HEK293T (cell line): ENCODE measurements at regions not wholly inside any gene's neighbourhood (a gene's known extent, or its start where the extent isn't known, plus 50 kb on each side); places are given as distances from the start of the nearest gene placed in this dataset.

Experiments
- CTCF ChIA-PET: fragments of 350-600 bp; formaldehyde crosslinking; extraction: SDS; loops from one replicate; lab custom pipeline; 2021; ENCODE audit warnings: antibody characterized with exemption, inconsistent platforms; lab: Yijun Ruan, JAX
- POLR2A ChIA-PET: fragments of 350-600 bp; formaldehyde crosslinking; extraction: SDS; loops from one replicate; lab custom pipeline; 2020; ENCODE audit warnings: antibody characterized with exemption, inconsistent platforms; lab: Yijun Ruan, JAX
- DNase-seq: peaks from one replicate; pipeline ENCODE4 v3.0.0; 2012; ENCODE audit warnings: mixed read lengths; ENCODE audit errors: extremely low spot score
- ARNT ChIP-seq: fragments of 450-650 bp; IDR thresholded peaks from 2 replicates; pipeline ENCODE4 v1.6.1; 2017; ENCODE audit warnings: mild to moderate bottlenecking
- BHLHE40 ChIP-seq: fragments of 450-650 bp; IDR thresholded peaks from 2 replicates; pipeline ENCODE4 v1.6.1; 2016; ENCODE audit warnings: mild to moderate bottlenecking, moderate library complexity, borderline replicate concordance
- CTBP1 ChIP-seq: fragments of 450-650 bp; IDR thresholded peaks from 2 replicates; pipeline ENCODE4 v1.6.1; 2016; ENCODE audit warnings: borderline replicate concordance
- ELF4 ChIP-seq: fragments of 450-650 bp; IDR thresholded peaks from 2 replicates; pipeline ENCODE4 v1.6.1; 2017; ENCODE audit warnings: antibody characterized with exemption
- FOXA1 ChIP-seq: fragments of 450-650 bp; IDR thresholded peaks from 2 replicates; pipeline ENCODE4 v1.6.1; 2016; ENCODE audit warnings: mild to moderate bottlenecking
- FOXK2 ChIP-seq: fragments of 450-650 bp; IDR thresholded peaks from 2 replicates; pipeline ENCODE4 v1.6.1; 2016; ENCODE audit warnings: mild to moderate bottlenecking
- FOXM1 ChIP-seq: fragments of 450-650 bp; IDR thresholded peaks from 2 replicates; pipeline ENCODE4 v1.6.1; 2017; ENCODE audit warnings: mild to moderate bottlenecking, borderline replicate concordance
- HDGF ChIP-seq: fragments of 450-650 bp; IDR thresholded peaks from 2 replicates; pipeline ENCODE4 v1.6.1; 2017; ENCODE audit warnings: antibody characterized with exemption, borderline replicate concordance
- L3MBTL2 ChIP-seq: fragments of 450-650 bp; conservative IDR thresholded peaks from 2 replicates; pipeline ENCODE4 v1.6.1; 2016; ENCODE audit warnings: mild to moderate bottlenecking
- LEF1 ChIP-seq: fragments of 450-650 bp; IDR thresholded peaks from 2 replicates; pipeline ENCODE4 v1.6.1; 2017; ENCODE audit warnings: mild to moderate bottlenecking, borderline replicate concordance
- NFRKB ChIP-seq: fragments of 450-650 bp; IDR thresholded peaks from 2 replicates; pipeline ENCODE4 v1.6.1; 2016; ENCODE audit warnings: mild to moderate bottlenecking, moderate library complexity
- SP1 ChIP-seq: fragments of 450-650 bp; IDR thresholded peaks from 2 replicates; pipeline ENCODE4 v1.6.1; 2017
- SUZ12 ChIP-seq: fragments of 450-650 bp; IDR thresholded peaks from 2 replicates; pipeline ENCODE4 v1.6.1; 2016; ENCODE audit warnings: mild to moderate bottlenecking
- TARDBP ChIP-seq: fragments of 450-650 bp; IDR thresholded peaks from 2 replicates; pipeline ENCODE4 v1.6.1; 2016
- ZNF384 ChIP-seq: fragments of 450-650 bp; IDR thresholded peaks from 2 replicates; pipeline ENCODE4 v1.6.1; 2016
- TF ChIP-seq, protein P1 (sequence below): fragments of 450-650 bp; IDR thresholded peaks from 2 replicates; pipeline ENCODE4 v1.6.1; 2016

DNA sequence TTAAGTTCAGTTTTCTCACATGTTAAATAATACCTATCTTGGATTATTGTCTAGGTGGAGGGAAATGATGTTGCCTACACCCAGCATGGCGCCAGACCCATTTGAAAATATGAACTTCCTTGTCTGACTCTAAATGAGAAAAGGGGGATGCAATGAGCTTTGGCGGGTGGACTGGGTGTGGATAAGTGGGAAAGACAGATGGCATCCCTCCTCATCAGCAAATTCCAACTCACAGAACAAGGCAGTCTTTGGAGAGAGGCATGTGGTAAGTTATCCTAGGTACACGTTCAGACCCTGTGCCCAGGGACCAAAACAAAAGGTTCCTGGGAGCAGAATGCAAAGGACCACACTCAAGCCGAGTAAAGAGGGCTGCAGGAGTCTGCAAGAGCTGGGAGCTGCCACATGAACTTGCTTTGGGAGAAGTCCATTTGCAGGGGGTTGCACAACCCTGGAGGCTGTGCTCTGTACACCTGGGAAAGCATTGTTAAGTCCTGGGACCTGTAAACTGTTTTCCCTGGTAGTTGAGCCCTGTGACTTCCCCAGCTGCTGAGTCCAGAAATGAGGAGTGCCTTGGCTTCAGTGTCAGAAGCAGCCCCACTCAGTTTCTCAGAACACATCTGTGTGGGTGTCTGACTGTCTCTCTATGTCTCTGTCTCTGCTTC is 102.3 kb upstream of the TPM1 start:
- ChIA-PET POLR2A (interaction anchor here (1.2 kb wide), 1 partner anchor 23 kb away, joined by 3 read pairs; no protein-coding TSS in a partner anchor), CTCF (interaction anchor here (1.2 kb wide), 1 partner anchor 11 kb away, joined by 4 read pairs; no protein-coding TSS in a partner anchor)
- DNase-seq, result no peak
- TF ChIP-seq TARDBP (no peak), FOXM1 (no peak), FOXA1 (no peak), HDGF (no peak), L3MBTL2 (no peak), ARNT (no peak), NFRKB (no peak), ELF4 (no peak), FOXK2 (no peak), ZNF384 (no peak), SP1 (no peak), BHLHE40 (no peak), LEF1 (no peak), CTBP1 (no peak), SUZ12 (no peak)
- TF ChIP-seq, protein P1, sequence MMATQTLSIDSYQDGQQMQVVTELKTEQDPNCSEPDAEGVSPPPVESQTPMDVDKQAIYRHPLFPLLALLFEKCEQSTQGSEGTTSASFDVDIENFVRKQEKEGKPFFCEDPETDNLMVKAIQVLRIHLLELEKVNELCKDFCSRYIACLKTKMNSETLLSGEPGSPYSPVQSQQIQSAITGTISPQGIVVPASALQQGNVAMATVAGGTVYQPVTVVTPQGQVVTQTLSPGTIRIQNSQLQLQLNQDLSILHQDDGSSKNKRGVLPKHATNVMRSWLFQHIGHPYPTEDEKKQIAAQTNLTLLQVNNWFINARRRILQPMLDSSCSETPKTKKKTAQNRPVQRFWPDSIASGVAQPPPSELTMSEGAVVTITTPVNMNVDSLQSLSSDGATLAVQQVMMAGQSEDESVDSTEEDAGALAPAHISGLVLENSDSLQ, result no peak

DNA sequence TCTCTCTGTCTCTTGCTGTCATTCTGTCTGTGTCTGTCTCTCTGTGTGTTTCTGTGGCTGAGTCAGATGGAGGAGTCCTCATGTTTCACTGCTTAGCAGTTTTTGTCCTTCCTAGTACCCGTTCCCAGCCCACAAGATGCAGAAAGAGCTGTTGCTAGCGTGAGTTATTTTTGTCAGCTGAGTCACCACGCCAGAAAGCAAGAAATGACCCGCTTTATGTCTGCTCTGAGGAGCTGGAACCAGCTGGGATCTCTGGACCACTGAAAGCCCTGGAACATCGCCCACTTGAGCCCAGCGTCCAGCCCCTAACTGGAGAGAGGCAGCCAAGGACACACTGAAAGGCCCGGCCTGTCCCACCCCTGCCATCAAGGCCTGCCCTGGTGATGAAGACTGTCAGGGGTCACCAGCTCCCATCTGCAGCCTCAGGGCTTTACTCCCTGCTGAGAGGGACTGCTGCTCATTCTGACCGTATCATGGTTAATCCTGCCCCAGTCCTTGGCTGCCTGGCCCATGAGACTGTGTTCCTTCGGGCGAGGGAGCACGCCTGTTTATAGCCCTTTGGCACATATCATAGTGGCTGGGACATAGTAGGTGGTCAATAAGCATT is 101.7 kb upstream of the TPM1 start:
- DNase-seq, result no peak
- ChIA-PET POLR2A (interaction anchor here (1.2 kb wide), 1 partner anchor 23 kb away, joined by 3 read pairs; no protein-coding TSS in a partner anchor), CTCF (interaction anchor here (1.2 kb wide), 1 partner anchor 12 kb away, joined by 4 read pairs; no protein-coding TSS in a partner anchor)
- TF ChIP-seq ELF4 (no peak), NFRKB (no peak), FOXA1 (no peak), TARDBP (no peak), SUZ12 (no peak), FOXM1 (no peak), FOXK2 (no peak), ARNT (no peak), SP1 (no peak), L3MBTL2 (no peak), HDGF (no peak), ZNF384 (no peak), LEF1 (no peak)

DNA sequence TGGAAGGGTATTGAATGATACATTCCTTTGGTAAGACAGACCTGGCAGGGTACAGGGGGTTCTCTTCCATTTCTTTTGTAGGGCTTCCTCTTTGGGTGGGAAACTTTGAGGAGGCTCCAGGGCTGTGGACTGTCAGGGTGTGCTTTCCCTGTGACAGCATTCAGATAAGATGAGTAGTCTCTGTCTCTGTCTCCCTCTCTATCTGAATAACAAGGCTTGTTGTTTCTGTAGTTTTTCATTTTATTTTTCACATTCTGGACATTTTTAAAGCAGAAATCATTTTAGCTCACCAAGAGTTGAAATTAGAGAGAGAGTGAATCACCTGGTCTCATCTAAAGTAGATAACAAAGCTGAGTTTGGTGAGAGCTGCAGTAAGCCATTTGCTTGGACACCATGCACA is 100.8 kb upstream of the TPM1 start:
- POLR2A ChIA-PET, result no interaction called here

DNA sequence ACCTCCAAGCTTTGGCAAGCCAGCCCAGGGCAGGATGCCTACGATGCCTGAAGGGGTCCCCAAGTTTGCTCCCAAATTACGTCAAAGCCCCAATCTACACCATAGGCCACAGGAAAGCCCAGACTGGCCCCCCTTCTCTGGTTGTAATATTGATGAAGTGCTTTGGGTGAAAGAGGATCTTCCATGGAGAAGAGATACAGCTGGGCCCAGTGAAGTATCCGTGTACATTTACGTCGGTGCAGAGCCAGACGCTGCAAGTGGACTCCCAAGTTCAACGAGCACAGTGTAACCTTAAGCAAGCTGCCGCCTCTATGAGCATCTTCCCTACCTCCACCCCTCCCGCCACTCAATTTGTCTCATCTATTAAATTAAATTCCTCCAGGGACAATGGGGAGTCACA is 100.1 kb upstream of the TPM1 start:
- ChIA-PET CTCF (no interaction called here), POLR2A (no interaction called here)
- TF ChIP-seq ZNF384 (no peak), FOXK2 (no peak), L3MBTL2 (no peak), CTBP1 (no peak), FOXM1 (no peak), LEF1 (no peak), NFRKB (no peak), SUZ12 (no peak), HDGF (no peak), FOXA1 (no peak), ARNT (no peak), ELF4 (no peak), SP1 (no peak), TARDBP (no peak), BHLHE40 (no peak)
- TF ChIP-seq, protein P1, result no peak
- no peak for DNase-seq

More for the DNA sequence above, 100.8 kb upstream of the TPM1 start:
- TF ChIP-seq FOXM1, result no peak
- TF ChIP-seq NFRKB, result no peak
- no peak for TF ChIP-seq FOXA1
- TF ChIP-seq L3MBTL2, result no peak
- TF ChIP-seq ARNT, result no peak
- TF ChIP-seq FOXK2, result no peak
- no peak for TF ChIP-seq BHLHE40
- no peak for TF ChIP-seq LEF1
- TF ChIP-seq, protein P1, result no peak
- no peak for TF ChIP-seq HDGF
- no peak for TF ChIP-seq ZNF384
- no peak for TF ChIP-seq CTBP1
- TF ChIP-seq SUZ12, result no peak
- TF ChIP-seq ELF4, result no peak
- no peak for TF ChIP-seq TARDBP
- TF ChIP-seq SP1, result no peak
- DNase-seq, result no peak
- CTCF ChIA-PET, result no interaction called here

DNA sequence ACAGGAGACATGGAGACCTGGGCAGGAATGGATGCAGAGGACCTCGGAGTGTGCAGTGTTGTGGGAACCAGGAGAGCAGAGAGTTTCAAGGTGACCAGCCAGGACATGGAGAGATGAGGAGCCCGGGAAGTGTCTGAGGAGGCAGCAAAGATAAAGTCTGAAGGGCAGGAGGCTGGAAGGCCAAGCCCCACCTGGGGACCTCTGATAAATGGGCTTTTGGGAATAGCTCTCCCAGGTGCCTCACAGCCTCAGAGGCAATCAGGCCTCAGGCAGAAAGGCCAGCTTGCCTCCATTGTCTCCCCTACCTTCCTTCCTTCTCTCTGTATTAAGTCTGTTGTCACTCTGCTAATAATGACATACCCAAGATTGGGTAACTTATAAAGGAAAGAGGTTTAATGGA is 97.5 kb upstream of the TPM1 start:
- no peak for TF ChIP-seq SUZ12
- TF ChIP-seq ELF4, result no peak
- TF ChIP-seq FOXK2, result no peak
- TF ChIP-seq TARDBP, result no peak
- TF ChIP-seq LEF1, result no peak
- no peak for TF ChIP-seq ARNT
- TF ChIP-seq CTBP1, result no peak

More for the DNA sequence above, 97.5 kb upstream of the TPM1 start:
- ChIA-PET CTCF (no interaction called here), POLR2A (no interaction called here)
- no peak for DNase-seq
